ENCODE measurements at regions not wholly inside any gene's neighbourhood (a gene's known extent, or its start where the extent isn't known, plus 50 kb on each side); places are given as distances from the start of the nearest gene placed in this dataset.
"Not testable (repeated sequence)": the region's sequence is repeated elsewhere in the genome, so short reads cannot be mapped to it uniquely, and the experiment has no call there.

GRCh38 chr3:40737343-40737742 lies 212.6 kb downstream of the ZNF621 start:
- no peaks in the 10 kb centered on the region for H3K9me3 ChIP-seq (ENCODE audit: control insufficient read depth, low read length)
- no peaks in the 10 kb centered on the region for H3K4me1 ChIP-seq (ENCODE audit: control insufficient read depth, insufficient read depth, low read length)
- H3K4me3 ChIP-seq (ENCODE audit: low read length), result no peak overlapping the region
- no peaks in the 10 kb centered on the region for H3K27me3 ChIP-seq (ENCODE audit: control insufficient read depth, insufficient read depth, low read length)
- no peaks in the 10 kb centered on the region for H3K36me3 ChIP-seq (ENCODE audit: control insufficient read depth, insufficient read depth, low read length)
- H3K9ac ChIP-seq (ENCODE audit: low read length), result no peak overlapping the region

GRCh38 chr3:40739971-40740370 lies 215.2 kb downstream of the ZNF621 start:
- Histone ChIP-seq H3K9ac (ENCODE audit: low read length) (no peak overlapping the region), H3K36me3 (ENCODE audit: control insufficient read depth, insufficient read depth, low read length) (no peaks in the 10 kb centered on the region), H3K4me3 (ENCODE audit: low read length) (no peak overlapping the region), H3K4me1 (ENCODE audit: control insufficient read depth, insufficient read depth, low read length) (no peaks in the 10 kb centered on the region), H3K27me3 (ENCODE audit: control insufficient read depth, insufficient read depth, low read length) (no peaks in the 10 kb centered on the region), H3K9me3 (ENCODE audit: control insufficient read depth, low read length) (no peaks in the 10 kb centered on the region)

GRCh38 chr3:40741729-40742128 lies 217.0 kb downstream of the ZNF621 start:
- Histone ChIP-seq H3K4me3 (ENCODE audit: low read length) (no peak overlapping the region), H3K4me1 (ENCODE audit: control insufficient read depth, insufficient read depth, low read length) (no peaks in the 10 kb centered on the region), H3K27me3 (ENCODE audit: control insufficient read depth, insufficient read depth, low read length) (no peaks in the 10 kb centered on the region), H3K36me3 (ENCODE audit: control insufficient read depth, insufficient read depth, low read length) (no peaks in the 10 kb centered on the region), H3K9me3 (ENCODE audit: control insufficient read depth, low read length) (no peaks in the 10 kb centered on the region), H3K9ac (ENCODE audit: low read length) (no peak overlapping the region)

GRCh38 chr3:40745381-40746106 lies 220.8 kb downstream of the ZNF621 start:
- no peak overlapping the region for H3K4me3 ChIP-seq (ENCODE audit: low read length)

GRCh38 chr3:40751666-40752065 lies 226.9 kb downstream of the ZNF621 start:
- Histone ChIP-seq H3K4me1 (ENCODE audit: control insufficient read depth, insufficient read depth, low read length) (no peaks in the 10 kb centered on the region), H3K4me3 (ENCODE audit: low read length) (no peak overlapping the region), H3K36me3 (ENCODE audit: control insufficient read depth, insufficient read depth, low read length) (no peaks in the 10 kb centered on the region), H3K9ac (ENCODE audit: low read length) (no peak overlapping the region), H3K27me3 (ENCODE audit: control insufficient read depth, insufficient read depth, low read length) (peaks cover 3% of the 10 kb centered on the region), H3K9me3 (ENCODE audit: control insufficient read depth, low read length) (no peaks in the 10 kb centered on the region)

More at GRCh38 chr3:40745381-40746106, 220.8 kb downstream of the ZNF621 start:
- no peaks in the 10 kb centered on the region for H3K9me3 ChIP-seq (ENCODE audit: control insufficient read depth, low read length)
- H3K36me3 ChIP-seq (ENCODE audit: control insufficient read depth, insufficient read depth, low read length), result no peaks in the 10 kb centered on the region
- H3K9ac ChIP-seq (ENCODE audit: low read length), result no peak overlapping the region
- no peaks in the 10 kb centered on the region for H3K4me1 ChIP-seq (ENCODE audit: control insufficient read depth, insufficient read depth, low read length)
- H3K27me3 ChIP-seq (ENCODE audit: control insufficient read depth, insufficient read depth, low read length), result peaks cover 3% of the 10 kb centered on the region

- no peaks in the 10 kb centered on the region for H3K36me3 ChIP-seq (ENCODE audit: control insufficient read depth, insufficient read depth, low read length)
- no peaks in the 10 kb centered on the region for H3K9me3 ChIP-seq (ENCODE audit: control insufficient read depth, low read length)
- H3K4me3 ChIP-seq (ENCODE audit: low read length), result no peak overlapping the region
- no peaks in the 10 kb centered on the region for H3K27me3 ChIP-seq (ENCODE audit: control insufficient read depth, insufficient read depth, low read length)
- H3K4me1 ChIP-seq (ENCODE audit: control insufficient read depth, insufficient read depth, low read length), result no peaks in the 10 kb centered on the region
- H3K9ac ChIP-seq (ENCODE audit: low read length), result no peak overlapping the region
These were observed 227.7 kb downstream of the ZNF621 start for GRCh38 chr3:40752492-40752891.

GRCh38 chr3:40753291-40753770 lies 228.6 kb downstream of the ZNF621 start:
- H3K36me3 ChIP-seq (ENCODE audit: control insufficient read depth, insufficient read depth, low read length), result no peaks in the 10 kb centered on the region
- H3K4me3 ChIP-seq (ENCODE audit: low read length), result no peak overlapping the region
- H3K4me1 ChIP-seq (ENCODE audit: control insufficient read depth, insufficient read depth, low read length), result no peaks in the 10 kb centered on the region
- H3K27me3 ChIP-seq (ENCODE audit: control insufficient read depth, insufficient read depth, low read length), result no peaks in the 10 kb centered on the region
- H3K9ac ChIP-seq (ENCODE audit: low read length), result no peak overlapping the region
- H3K9me3 ChIP-seq (ENCODE audit: control insufficient read depth, low read length), result no peaks in the 10 kb centered on the region

- Histone ChIP-seq H3K9ac (ENCODE audit: low read length) (no peak overlapping the region), H3K4me3 (ENCODE audit: low read length) (no peak overlapping the region), H3K4me1 (ENCODE audit: control insufficient read depth, insufficient read depth, low read length) (no peaks in the 10 kb centered on the region), H3K36me3 (ENCODE audit: control insufficient read depth, insufficient read depth, low read length) (no peaks in the 10 kb centered on the region), H3K27me3 (ENCODE audit: control insufficient read depth, insufficient read depth, low read length) (no peaks in the 10 kb centered on the region), H3K9me3 (ENCODE audit: control insufficient read depth, low read length) (no peaks in the 10 kb centered on the region)
These were observed 229.2 kb downstream of the ZNF621 start for GRCh38 chr3:40753951-40754350.

- Histone ChIP-seq H3K4me3 (ENCODE audit: low read length) (no peak overlapping the region), H3K9ac (ENCODE audit: low read length) (no peak overlapping the region), H3K9me3 (ENCODE audit: control insufficient read depth, low read length) (no peaks in the 10 kb centered on the region), H3K27me3 (ENCODE audit: control insufficient read depth, insufficient read depth, low read length) (no peaks in the 10 kb centered on the region), H3K36me3 (ENCODE audit: control insufficient read depth, insufficient read depth, low read length) (no peaks in the 10 kb centered on the region), H3K4me1 (ENCODE audit: control insufficient read depth, insufficient read depth, low read length) (no peaks in the 10 kb centered on the region)
These were observed 230.2 kb downstream of the ZNF621 start for GRCh38 chr3:40754994-40755393.

- Histone ChIP-seq H3K27me3 (ENCODE audit: control insufficient read depth, insufficient read depth, low read length) (no peaks in the 10 kb centered on the region), H3K4me3 (ENCODE audit: low read length) (no peak overlapping the region), H3K9ac (ENCODE audit: low read length) (no peak overlapping the region), H3K36me3 (ENCODE audit: control insufficient read depth, insufficient read depth, low read length) (no peaks in the 10 kb centered on the region), H3K4me1 (ENCODE audit: control insufficient read depth, insufficient read depth, low read length) (no peaks in the 10 kb centered on the region), H3K9me3 (ENCODE audit: control insufficient read depth, low read length) (no peaks in the 10 kb centered on the region)
These were observed 231.7 kb downstream of the ZNF621 start for GRCh38 chr3:40756500-40756899.

- H3K36me3 ChIP-seq (ENCODE audit: control insufficient read depth, insufficient read depth, low read length); H3K4me1 ChIP-seq (ENCODE audit: control insufficient read depth, insufficient read depth, low read length); H3K27me3 ChIP-seq (ENCODE audit: control insufficient read depth, insufficient read depth, low read length); H3K9ac ChIP-seq (ENCODE audit: low read length); H3K9me3 ChIP-seq (ENCODE audit: control insufficient read depth, low read length); H3K4me3 ChIP-seq (ENCODE audit: low read length): not testable (repeated sequence)
These were observed 238.0 kb downstream of the ZNF621 start for GRCh38 chr3:40762771-40763170.

- Histone ChIP-seq H3K36me3 (ENCODE audit: control insufficient read depth, insufficient read depth, low read length) (no peaks in the 10 kb centered on the region), H3K27me3 (ENCODE audit: control insufficient read depth, insufficient read depth, low read length) (no peaks in the 10 kb centered on the region), H3K4me3 (ENCODE audit: low read length) (no peak overlapping the region), H3K9ac (ENCODE audit: low read length) (no peak overlapping the region), H3K4me1 (ENCODE audit: control insufficient read depth, insufficient read depth, low read length) (no peaks in the 10 kb centered on the region), H3K9me3 (ENCODE audit: control insufficient read depth, low read length) (no peaks in the 10 kb centered on the region)
These were observed 239.0 kb downstream of the ZNF621 start for GRCh38 chr3:40763807-40764206.

- H3K4me3 ChIP-seq (ENCODE audit: low read length), result no peak overlapping the region
- no peaks in the 10 kb centered on the region for H3K4me1 ChIP-seq (ENCODE audit: control insufficient read depth, insufficient read depth, low read length)
- H3K9ac ChIP-seq (ENCODE audit: low read length), result no peak overlapping the region
- no peaks in the 10 kb centered on the region for H3K27me3 ChIP-seq (ENCODE audit: control insufficient read depth, insufficient read depth, low read length)
- H3K36me3 ChIP-seq (ENCODE audit: control insufficient read depth, insufficient read depth, low read length), result no peaks in the 10 kb centered on the region
- H3K9me3 ChIP-seq (ENCODE audit: control insufficient read depth, low read length), result no peaks in the 10 kb centered on the region
These were observed 240.0 kb downstream of the ZNF621 start for GRCh38 chr3:40764747-40765146.

Measured in mucosa of stomach (tissue), 1 donor.